Mucosa of descending colon (tissue), 3 donors: ENCODE measurements at regions not wholly inside any gene's neighbourhood (a gene's known extent, or its start where the extent isn't known, plus 50 kb on each side); places are given as distances from the start of the nearest gene placed in this dataset.

Experiments used
- ATAC-seq: fragments of 200-7000 bp; cut with Tn5 transposase; one replicate; pipeline ENCODE4 v1.9.1; 2020; ENCODE audit warnings: mild to moderate bottlenecking, moderate library complexity
- DNase-seq, 3 donors: peaks; one replicate each; pipeline ENCODE4 v3.0.0-alpha.2; 2020
- H3K36me3 ChIP-seq: fragments of 200-600 bp; one replicate; pipeline ENCODE4 v1.8.0; 2021; ENCODE audit warnings: low read depth, mild to moderate bottlenecking
- H3K4me1 ChIP-seq: fragments of 200-600 bp; one replicate; pipeline ENCODE4 v1.8.0; 2021; ENCODE audit warnings: low read depth, mild to moderate bottlenecking
- H3K4me3 ChIP-seq: fragments of 200-600 bp; one replicate; pipeline ENCODE4 v1.8.0; 2021; ENCODE audit warnings: mild to moderate bottlenecking
- H3K9me3 ChIP-seq: fragments of 200-600 bp; one replicate; pipeline ENCODE4 v1.8.0; 2021; ENCODE audit warnings: mild to moderate bottlenecking
- intact Hi-C, 2 donors: fragments of 100-400 bp; cut with DNase I in 1 of 2; cut with micrococcal nuclease in 1 of 2; formaldehyde crosslinking; loops; one replicate each; pipeline versions ENCODE4 v1.11.0 to v1.11.1; 2022; cut with DNase I, micrococcal nuclease
- TF ChIP-seq, protein P1 (sequence below): fragments of 200-600 bp; IDR thresholded peaks from one replicate; pipeline ENCODE4 v1.8.0; 2022; ENCODE audit warnings: antibody characterized with exemption, mild to moderate bottlenecking
- donor health status: DM: no; HTN: no; CAD: no; lungs with moderate emphysema.
- donor health status: DM: no; HTN: no; CAD: no.
- donor health status: DM: no; HTN: yes; CAD: no.

DNA sequence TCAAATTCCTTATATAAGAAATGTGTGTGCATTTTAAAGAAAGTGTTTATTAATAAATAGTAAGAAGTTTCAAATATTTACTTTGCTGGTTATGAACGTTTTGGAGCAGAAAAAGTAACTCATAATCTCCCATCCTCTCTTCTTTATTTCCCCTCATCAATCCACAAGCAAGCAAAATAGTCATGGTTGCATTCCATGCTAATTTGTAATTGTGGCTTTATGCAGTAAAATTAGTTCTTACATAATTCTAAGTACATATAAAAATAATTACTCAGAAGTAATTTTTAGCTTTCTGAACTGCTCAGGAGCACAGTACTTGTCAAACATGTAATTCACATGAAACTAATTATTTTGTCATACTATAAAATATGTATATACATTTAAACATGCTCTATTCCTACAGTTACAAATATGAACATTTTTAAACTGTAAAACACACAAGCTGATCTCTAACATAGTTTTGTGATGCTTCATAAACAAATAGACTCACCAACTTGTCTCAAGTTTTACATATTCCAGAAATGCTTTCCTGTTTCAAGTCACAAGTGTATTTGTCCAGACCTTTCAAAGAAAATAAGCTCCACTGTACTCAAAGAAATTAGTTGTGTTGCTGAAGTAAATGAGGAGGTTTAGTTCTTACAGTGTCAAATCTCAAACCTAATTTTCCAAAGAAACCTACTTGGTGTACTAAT is 218.9 kb downstream of the PABPC4L start:
- DNase-seq (no peak), ATAC-seq (no peak)
- Histone ChIP-seq H3K9me3 (no peaks in the 10 kb centered on the region), H3K4me1 (no peaks in the 10 kb centered on the region), H3K4me3 (no peak overlapping the region), H3K36me3 (no peaks in the 10 kb centered on the region)
- intact Hi-C loops: no loop called here
- TF ChIP-seq, protein P1, sequence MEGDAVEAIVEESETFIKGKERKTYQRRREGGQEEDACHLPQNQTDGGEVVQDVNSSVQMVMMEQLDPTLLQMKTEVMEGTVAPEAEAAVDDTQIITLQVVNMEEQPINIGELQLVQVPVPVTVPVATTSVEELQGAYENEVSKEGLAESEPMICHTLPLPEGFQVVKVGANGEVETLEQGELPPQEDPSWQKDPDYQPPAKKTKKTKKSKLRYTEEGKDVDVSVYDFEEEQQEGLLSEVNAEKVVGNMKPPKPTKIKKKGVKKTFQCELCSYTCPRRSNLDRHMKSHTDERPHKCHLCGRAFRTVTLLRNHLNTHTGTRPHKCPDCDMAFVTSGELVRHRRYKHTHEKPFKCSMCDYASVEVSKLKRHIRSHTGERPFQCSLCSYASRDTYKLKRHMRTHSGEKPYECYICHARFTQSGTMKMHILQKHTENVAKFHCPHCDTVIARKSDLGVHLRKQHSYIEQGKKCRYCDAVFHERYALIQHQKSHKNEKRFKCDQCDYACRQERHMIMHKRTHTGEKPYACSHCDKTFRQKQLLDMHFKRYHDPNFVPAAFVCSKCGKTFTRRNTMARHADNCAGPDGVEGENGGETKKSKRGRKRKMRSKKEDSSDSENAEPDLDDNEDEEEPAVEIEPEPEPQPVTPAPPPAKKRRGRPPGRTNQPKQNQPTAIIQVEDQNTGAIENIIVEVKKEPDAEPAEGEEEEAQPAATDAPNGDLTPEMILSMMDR: no peak

DNA sequence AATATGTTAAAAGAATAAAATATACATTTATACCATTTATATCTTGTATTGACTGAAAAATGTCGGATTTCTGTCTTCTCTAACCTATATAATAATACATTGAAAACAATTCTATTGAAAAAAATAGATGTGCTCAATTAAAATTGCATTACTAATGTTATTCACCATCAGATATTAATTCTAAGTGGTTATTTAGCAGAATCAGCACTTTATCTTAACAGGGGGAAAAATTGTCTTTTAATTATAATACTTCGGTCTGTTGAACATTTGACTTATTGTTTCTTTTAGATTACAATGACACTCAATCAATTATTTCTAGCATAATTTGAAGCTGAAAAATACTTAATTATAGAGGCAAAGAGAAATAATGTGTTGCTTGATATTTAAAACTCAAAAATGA is 220.3 kb downstream of the PABPC4L start:
- no peaks in the 10 kb centered on the region for H3K36me3 ChIP-seq
- TF ChIP-seq, protein P1: no peak
- H3K4me1 ChIP-seq: no peaks in the 10 kb centered on the region
- no peak overlapping the region for H3K4me3 ChIP-seq
- DNase-seq (no peak), ATAC-seq (no peak)
- no peaks in the 10 kb centered on the region for H3K9me3 ChIP-seq
- intact Hi-C loops: no loop called here

DNA sequence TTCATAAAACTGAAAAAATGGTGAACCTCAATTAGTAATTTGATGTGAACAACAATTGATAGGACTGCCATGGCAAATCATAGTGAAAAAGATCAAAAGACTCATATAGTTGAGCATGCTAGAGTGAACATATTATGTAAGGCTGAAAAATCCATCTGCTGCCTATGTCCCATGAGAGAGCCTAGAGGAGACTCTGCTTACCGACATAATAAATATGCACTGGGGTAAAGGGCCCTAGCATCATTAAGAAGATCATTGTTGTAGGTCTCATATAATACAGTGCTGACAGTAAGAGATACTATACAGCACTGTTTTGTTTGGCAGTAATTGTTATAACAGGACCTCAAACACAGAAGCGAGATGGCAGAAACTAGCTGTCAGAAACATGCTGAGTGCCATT is 229.0 kb downstream of the PABPC4L start:
- Histone ChIP-seq H3K4me1 (no peaks in the 10 kb centered on the region), H3K9me3 (no peaks in the 10 kb centered on the region), H3K36me3 (no peaks in the 10 kb centered on the region), H3K4me3 (no peak overlapping the region)
- DNase-seq (no peak), ATAC-seq (no peak)
- intact Hi-C loops: no loop called here
- TF ChIP-seq, protein P1: no peak

DNA sequence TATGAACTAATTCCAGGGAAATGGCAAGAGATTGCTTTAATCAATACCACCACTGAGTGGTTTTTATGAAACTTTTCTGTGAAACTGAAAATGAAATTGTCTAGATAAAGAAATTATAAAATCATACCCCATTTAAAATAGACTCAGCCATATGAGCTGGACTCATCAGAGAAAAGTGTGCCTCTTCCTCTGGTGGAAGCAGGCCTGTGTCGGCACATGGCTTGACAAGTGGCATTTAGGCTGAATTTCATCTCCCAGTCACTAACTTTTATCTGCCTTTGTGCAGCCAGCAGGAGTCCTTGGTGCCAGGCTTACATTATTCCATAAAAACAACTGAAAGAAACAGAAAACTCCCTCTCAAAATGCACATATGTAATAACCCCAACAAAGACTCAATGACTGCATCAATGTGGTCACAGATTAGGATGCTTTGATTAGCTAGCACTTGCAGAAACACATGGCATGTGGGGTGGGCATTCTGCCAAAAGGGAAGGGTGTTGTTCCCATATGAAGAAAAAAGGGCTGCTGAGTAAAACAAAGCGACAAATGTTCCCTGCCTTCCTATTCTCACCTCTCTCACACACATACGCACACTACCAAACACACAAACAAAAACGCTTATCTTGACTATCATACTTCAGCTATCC is 232.3 kb downstream of the PABPC4L start:
- ATAC-seq (no peak), DNase-seq (no peak)
- H3K4me1 ChIP-seq: no peaks in the 10 kb centered on the region
- no peak overlapping the region for H3K4me3 ChIP-seq
- TF ChIP-seq, protein P1: no peak
- H3K9me3 ChIP-seq: peaks cover 5% of the 10 kb centered on the region
- H3K36me3 ChIP-seq: no peaks in the 10 kb centered on the region
- intact Hi-C loops: no loop called here

DNA sequence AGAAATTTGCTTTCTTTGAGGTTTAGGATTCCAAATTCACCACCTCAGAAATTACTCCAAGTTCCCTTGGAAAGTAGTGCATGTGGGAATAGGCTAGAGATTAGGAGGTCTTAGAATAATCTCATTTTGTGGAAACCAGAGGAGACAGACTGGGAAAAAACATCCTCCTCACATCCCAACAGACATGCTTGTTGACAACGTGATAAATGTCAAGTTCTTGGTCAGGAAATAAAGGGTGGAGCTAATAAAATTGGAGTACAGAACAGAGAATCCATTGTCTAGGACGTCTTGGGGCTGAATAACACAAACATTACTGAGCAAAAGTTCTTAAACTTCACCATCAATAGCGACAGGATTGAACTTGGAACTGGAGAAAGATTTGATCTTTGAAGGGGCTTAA is 233.4 kb downstream of the PABPC4L start:
- Histone ChIP-seq H3K4me3 (no peak overlapping the region), H3K4me1 (no peaks in the 10 kb centered on the region), H3K9me3 (peaks cover 5% of the 10 kb centered on the region), H3K36me3 (no peaks in the 10 kb centered on the region)
- intact Hi-C loops: no loop called here
- TF ChIP-seq, protein P1: no peak
- no peak for DNase-seq
- no peak for ATAC-seq
